ENCODE measurements at regions not wholly inside any gene's neighbourhood (a gene's known extent, or its start where the extent isn't known, plus 50 kb on each side); places are given as distances from the start of the nearest gene placed in this dataset.

GRCh38 chr13:64160479-64160878, 2744.8 kb upstream of the PCDH20 start:
- TF ChIP-seq CTCF (conservative IDR thresholded peaks at IDR 0.05) (no peak), ZFX (IDR thresholded peaks at IDR 0.05) (no peak)

Data from C4-2B (cell line).